ENCODE measurements at regions not wholly inside any gene's neighbourhood (a gene's known extent, or its start where the extent isn't known, plus 50 kb on each side); places are given as distances from the start of the nearest gene placed in this dataset.

DNA sequence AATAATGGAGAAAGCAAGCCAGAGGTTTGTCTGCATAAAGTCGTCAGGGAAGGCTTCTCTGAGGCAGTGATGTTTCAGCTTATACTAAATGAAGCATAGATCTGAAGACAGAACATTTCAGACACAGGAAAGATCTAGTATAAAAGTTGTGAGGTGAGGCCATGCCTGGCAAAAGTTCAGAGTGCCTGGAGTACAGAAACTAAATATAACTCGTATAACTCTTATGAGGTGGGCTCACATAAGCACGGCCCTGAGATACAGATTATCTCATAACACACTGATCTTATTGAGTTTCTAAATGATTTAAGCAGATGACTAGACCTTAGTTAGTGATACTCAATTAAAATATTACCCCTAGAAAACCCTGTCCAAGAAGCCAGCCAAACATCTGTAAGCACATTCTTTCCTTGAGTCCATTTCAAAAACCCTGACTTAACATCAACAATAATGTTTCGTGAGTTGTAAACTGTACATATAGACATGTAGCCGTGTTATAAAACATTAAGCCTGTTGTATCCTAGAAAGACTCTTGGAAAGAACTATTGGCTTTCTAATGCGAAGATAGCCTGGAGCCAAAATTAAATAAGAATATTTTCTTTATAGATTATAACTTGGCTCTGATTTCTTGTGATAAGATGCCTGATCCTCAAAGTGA, 667.6 kb downstream of the TENT5A start:
- no peak for TF ChIP-seq CTCF (IDR thresholded peaks at IDR 0.05; ENCODE audit: extremely low read depth, missing control alignments)
- DNase-seq (ENCODE audit: low spot score) = no peak

DNA sequence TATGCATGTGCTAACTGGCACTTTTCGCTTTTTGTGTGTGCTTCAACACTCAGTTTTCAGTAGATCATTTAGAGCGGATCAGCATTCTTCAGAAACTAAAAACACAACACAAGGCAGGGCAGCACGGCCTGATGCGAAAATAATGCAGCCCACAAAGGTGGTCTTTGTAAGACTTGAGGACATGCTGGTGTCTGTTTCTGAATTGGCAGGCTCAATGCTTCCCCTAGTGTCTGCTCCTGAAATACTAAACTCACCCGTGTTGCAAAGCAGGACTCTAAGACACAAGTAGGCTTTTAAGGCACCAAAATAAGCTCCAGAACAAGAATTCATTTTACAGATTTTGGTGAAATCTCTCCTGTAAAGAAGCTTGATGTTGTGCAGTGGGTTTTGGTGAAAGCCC, 676.5 kb downstream of the TENT5A start:
- DNase-seq (ENCODE audit: low spot score) = no peak
- TF ChIP-seq CTCF (IDR thresholded peaks at IDR 0.05; ENCODE audit: extremely low read depth, missing control alignments) = no peak

GRCh38 chr6:81073318-81073717, 679.2 kb downstream of the TENT5A start:
- no peak for DNase-seq (ENCODE audit: low spot score)
- TF ChIP-seq CTCF (IDR thresholded peaks at IDR 0.05; ENCODE audit: extremely low read depth, missing control alignments) = no peak

DNA sequence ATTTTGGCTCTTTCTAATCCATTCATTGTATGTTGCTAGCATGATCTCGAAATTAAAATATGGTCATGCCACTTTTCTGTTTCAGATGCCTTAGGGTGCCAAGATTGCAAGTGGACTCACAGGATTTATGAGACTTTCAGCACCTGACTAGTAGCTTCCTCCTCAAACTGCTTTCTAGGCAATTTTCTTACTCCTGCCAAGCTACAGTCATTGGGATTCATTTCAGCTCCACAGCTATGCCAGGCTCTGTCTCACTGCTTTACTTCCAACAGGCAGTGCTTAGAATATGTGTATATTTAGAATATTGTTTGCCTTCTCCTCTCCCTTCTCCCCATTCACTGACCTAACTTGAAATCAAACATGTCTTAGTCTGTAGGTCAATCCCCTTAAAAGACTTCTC, 681.4 kb downstream of the TENT5A start:
- no peak for DNase-seq (ENCODE audit: low spot score)
- no peak for TF ChIP-seq CTCF (IDR thresholded peaks at IDR 0.05; ENCODE audit: extremely low read depth, missing control alignments)

GRCh38 chr6:81067057-81067456, 685.4 kb downstream of the TENT5A start:
- no peak for DNase-seq (ENCODE audit: low spot score)
- TF ChIP-seq CTCF (IDR thresholded peaks at IDR 0.05; ENCODE audit: extremely low read depth, missing control alignments) = no peak

DNA sequence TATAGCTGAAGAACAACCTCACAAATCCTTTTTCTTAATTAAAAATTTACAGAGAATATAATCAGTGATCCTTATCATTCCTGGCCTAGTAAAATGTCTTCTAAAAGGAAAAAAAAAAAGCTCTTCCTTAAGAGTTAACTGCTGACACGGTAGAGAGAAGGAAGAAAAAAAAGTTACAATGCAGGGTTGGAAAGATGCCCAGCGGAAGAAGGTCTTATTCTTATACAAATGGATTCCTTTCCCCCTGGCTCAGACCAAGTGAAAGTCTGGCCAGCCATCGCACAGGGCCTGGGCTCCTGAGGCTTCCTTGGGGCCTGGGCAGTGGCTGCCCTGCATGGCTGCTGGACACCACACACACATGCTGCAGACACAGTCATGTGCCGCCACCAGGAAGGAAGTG, 688.6 kb downstream of the TENT5A start:
- DNase-seq (ENCODE audit: low spot score) = no peak
- TF ChIP-seq CTCF (IDR thresholded peaks at IDR 0.05; ENCODE audit: extremely low read depth, missing control alignments) = no peak

- TF ChIP-seq CTCF (IDR thresholded peaks at IDR 0.05; ENCODE audit: extremely low read depth, missing control alignments) = no peak
- DNase-seq (ENCODE audit: low spot score) = no peak
Measured at GRCh38 chr6:81054036-81054435, 698.4 kb downstream of the TENT5A start.

Data from GM20000 (cell line).